Karpas-422 (cell line): ENCODE measurements at regions not wholly inside any gene's neighbourhood (a gene's known extent, or its start where the extent isn't known, plus 50 kb on each side); places are given as distances from the start of the nearest gene placed in this dataset.
"Not testable (repeated sequence)": the region's sequence is repeated elsewhere in the genome, so short reads cannot be mapped to it uniquely, and the experiment has no call there.

ENCODE experiments used
- DNase-seq: peaks from one replicate; pipeline ENCODE4 v3.0.0-alpha.2; 2015
- H2AFZ ChIP-seq: fragments of 200-600 bp; sonication (generic); 2 replicates; pipeline ENCODE4 v1.6.1; 2014; ENCODE audit warnings: antibody characterized with exemption, low read length, mixed read lengths
- H3K27ac ChIP-seq: fragments of 200-600 bp; sonication (generic); 2 replicates; pipeline ENCODE4 v1.5.1; 2014; ENCODE audit warnings: mild to moderate bottlenecking, low read length, moderate library complexity
- H3K27me3 ChIP-seq: fragments of 200-600 bp; sonication (generic); 2 replicates; pipeline ENCODE4 v1.6.1; 2014; ENCODE audit warnings: low read length, mixed read lengths
- H3K36me3 ChIP-seq: fragments of 200-600 bp; sonication (generic); 2 replicates; pipeline ENCODE4 v1.6.1; 2014; ENCODE audit warnings: low read length, mixed read lengths; ENCODE audit not compliant: insufficient read depth
- H3K4me1 ChIP-seq: fragments of 200-600 bp; sonication (generic); 2 replicates; pipeline ENCODE4 v1.6.1; 2014; ENCODE audit warnings: mild to moderate bottlenecking, low read length, mixed read lengths
- H3K4me2 ChIP-seq: fragments of 200-600 bp; sonication (generic); 2 replicates; pipeline ENCODE4 v1.6.1; 2014; ENCODE audit warnings: low read length, low read depth, mild to moderate bottlenecking; ENCODE audit not compliant: poor library complexity, severe bottlenecking
- H3K4me3 ChIP-seq: fragments of 200-600 bp; sonication (generic); 2 replicates; pipeline ENCODE4 v1.5.1; 2014; ENCODE audit warnings: mild to moderate bottlenecking, antibody characterized with exemption, low read length, mixed read lengths
- H3K79me2 ChIP-seq: fragments of 200-600 bp; sonication (generic); 2 replicates; pipeline ENCODE4 v1.6.1; 2014; ENCODE audit warnings: mild to moderate bottlenecking, low read length, mixed read lengths
- H3K9ac ChIP-seq: fragments of 200-600 bp; sonication (generic); 2 replicates; pipeline ENCODE4 v1.6.0; 2014; ENCODE audit warnings: low read length
- H3K9me2 ChIP-seq: fragments of 200-600 bp; sonication (generic), shearing (Covaris generic); replicated peaks from 2 replicates; pipeline ENCODE4 v1.6.0; 2014; ENCODE audit warnings: mild to moderate bottlenecking, low read length, moderate library complexity; ENCODE audit not compliant: insufficient read depth
- H3K9me3 ChIP-seq: fragments of 300-700, 200-600 bp; sonication (generic); 2 replicates; pipeline ENCODE4 v1.6.1; 2014; ENCODE audit warnings: low read length, mixed read lengths
- H4K20me1 ChIP-seq: fragments of 200-600 bp; sonication (generic); 2 replicates; pipeline ENCODE4 v1.6.1; 2014; ENCODE audit warnings: mild to moderate bottlenecking, antibody characterized with exemption, low read length, low read depth; ENCODE audit not compliant: insufficient read depth

- Histone ChIP-seq H3K4me1 (no peaks in the 10 kb centered on the region), H3K9me3 (peaks cover 38% of the 10 kb centered on the region)
Observed at GRCh38 chr18:67139899-67140298, 376.6 kb downstream of the DSEL start.

GRCh38 chr18:67135981-67136380, 380.5 kb downstream of the DSEL start:
- Histone ChIP-seq H3K4me2 (no peak overlapping the region), H3K9me2 (no peaks in the 10 kb centered on the region), H3K4me1 (no peaks in the 10 kb centered on the region), H3K9me3 (peaks cover 34% of the 10 kb centered on the region), H3K79me2 (no peaks in the 10 kb centered on the region), H3K9ac (no peak overlapping the region), H3K27me3 (no peaks in the 10 kb centered on the region), H3K36me3 (no peaks in the 10 kb centered on the region), H2AFZ (no peak overlapping the region), H3K4me3 (no peak overlapping the region), H4K20me1 (no peaks in the 10 kb centered on the region), H3K27ac (no peak overlapping the region)
- no peak for DNase-seq

More at GRCh38 chr18:67139899-67140298, 376.6 kb downstream of the DSEL start:
- no peaks in the 10 kb centered on the region for H3K36me3 ChIP-seq
- no peaks in the 10 kb centered on the region for H3K9me2 ChIP-seq
- no peak overlapping the region for H2AFZ ChIP-seq
- no peak overlapping the region for H3K27ac ChIP-seq
- H4K20me1 ChIP-seq, result no peaks in the 10 kb centered on the region
- H3K4me2 ChIP-seq, result no peak overlapping the region
- no peak for DNase-seq
- no peaks in the 10 kb centered on the region for H3K79me2 ChIP-seq
- no peaks in the 10 kb centered on the region for H3K27me3 ChIP-seq
- H3K9ac ChIP-seq, result no peak overlapping the region
- H3K4me3 ChIP-seq, result no peak overlapping the region

- no peak for DNase-seq
- Histone ChIP-seq H3K36me3 (no peaks in the 10 kb centered on the region), H3K4me2 (no peak overlapping the region), H3K9ac (no peak overlapping the region), H2AFZ (no peak overlapping the region), H3K27me3 (no peaks in the 10 kb centered on the region), H3K9me2 (no peaks in the 10 kb centered on the region), H3K9me3 (peaks cover 30% of the 10 kb centered on the region), H3K4me1 (no peaks in the 10 kb centered on the region), H4K20me1 (no peaks in the 10 kb centered on the region), H3K4me3 (no peak overlapping the region), H3K79me2 (no peaks in the 10 kb centered on the region), H3K27ac (no peak overlapping the region)
Observed at GRCh38 chr18:67134911-67135310, 381.6 kb downstream of the DSEL start.

- Histone ChIP-seq H3K9ac (no peak overlapping the region), H3K9me2 (no peaks in the 10 kb centered on the region), H3K27me3 (no peaks in the 10 kb centered on the region), H3K79me2 (no peaks in the 10 kb centered on the region), H3K4me3 (no peak overlapping the region), H3K9me3 (peaks cover 32% of the 10 kb centered on the region), H3K36me3 (no peaks in the 10 kb centered on the region), H3K4me1 (no peaks in the 10 kb centered on the region), H4K20me1 (no peaks in the 10 kb centered on the region), H3K27ac (no peak overlapping the region), H3K4me2 (no peak overlapping the region), H2AFZ (no peak overlapping the region)
- DNase-seq, result no peak
Observed at GRCh38 chr18:67133669-67134068, 382.9 kb downstream of the DSEL start.

- no peaks in the 10 kb centered on the region for H3K4me1 ChIP-seq
- no peak for DNase-seq
- no peaks in the 10 kb centered on the region for H3K9me2 ChIP-seq
- no peaks in the 10 kb centered on the region for H4K20me1 ChIP-seq
- H3K36me3 ChIP-seq, result no peaks in the 10 kb centered on the region
- no peaks in the 10 kb centered on the region for H3K27me3 ChIP-seq
- no peaks in the 10 kb centered on the region for H3K79me2 ChIP-seq
- peaks cover 27% of the 10 kb centered on the region for H3K9me3 ChIP-seq
- no peak overlapping the region for H3K27ac ChIP-seq
- no peak overlapping the region for H3K4me2 ChIP-seq
- no peak overlapping the region for H3K9ac ChIP-seq
- H2AFZ ChIP-seq, result no peak overlapping the region
- H3K4me3 ChIP-seq, result no peak overlapping the region
Observed at GRCh38 chr18:67132919-67133318, 383.6 kb downstream of the DSEL start.

- DNase-seq, result no peak
- Histone ChIP-seq H3K27ac (no peak overlapping the region), H3K4me1 (no peaks in the 10 kb centered on the region), H3K4me2 (no peak overlapping the region), H4K20me1 (no peaks in the 10 kb centered on the region), H3K36me3 (no peaks in the 10 kb centered on the region), H3K9me3 (peaks cover 20% of the 10 kb centered on the region), H2AFZ (no peak overlapping the region), H3K4me3 (no peak overlapping the region), H3K27me3 (no peaks in the 10 kb centered on the region), H3K79me2 (no peaks in the 10 kb centered on the region), H3K9me2 (no peaks in the 10 kb centered on the region), H3K9ac (no peak overlapping the region)
Observed at GRCh38 chr18:67131498-67131897, 385.0 kb downstream of the DSEL start.

GRCh38 chr18:67126751-67127150, 389.8 kb downstream of the DSEL start:
- H3K27ac ChIP-seq, H2AFZ ChIP-seq, DNase-seq, H4K20me1 ChIP-seq, H3K9me2 ChIP-seq, H3K4me1 ChIP-seq, H3K4me3 ChIP-seq, H3K79me2 ChIP-seq, H3K36me3 ChIP-seq, H3K4me2 ChIP-seq, H3K9ac ChIP-seq, H3K27me3 ChIP-seq: not testable (repeated sequence)
- H3K9me3 ChIP-seq, result peaks cover 26% of the 10 kb centered on the region

GRCh38 chr18:67123901-67124300, 392.6 kb downstream of the DSEL start:
- Histone ChIP-seq H3K27ac (no peak overlapping the region), H4K20me1 (no peaks in the 10 kb centered on the region), H3K9me2 (no peaks in the 10 kb centered on the region), H3K4me3 (no peak overlapping the region), H3K4me1 (no peaks in the 10 kb centered on the region), H2AFZ (no peak overlapping the region), H3K36me3 (no peaks in the 10 kb centered on the region), H3K4me2 (no peak overlapping the region), H3K9ac (no peak overlapping the region), H3K27me3 (no peaks in the 10 kb centered on the region), H3K79me2 (no peaks in the 10 kb centered on the region), H3K9me3 (peaks cover 50% of the 10 kb centered on the region)
- no peak for DNase-seq

- H3K9ac ChIP-seq, result no peak overlapping the region
- H3K4me1 ChIP-seq, result no peaks in the 10 kb centered on the region
- no peak overlapping the region for H3K4me3 ChIP-seq
- no peaks in the 10 kb centered on the region for H3K79me2 ChIP-seq
- H3K4me2 ChIP-seq, result no peak overlapping the region
- H3K36me3 ChIP-seq, result no peaks in the 10 kb centered on the region
- no peak overlapping the region for H2AFZ ChIP-seq
- no peak overlapping the region for H3K27ac ChIP-seq
- H4K20me1 ChIP-seq, result no peaks in the 10 kb centered on the region
- peaks cover 57% of the 10 kb centered on the region for H3K9me3 ChIP-seq
- no peaks in the 10 kb centered on the region for H3K27me3 ChIP-seq
- DNase-seq, result no peak
- no peaks in the 10 kb centered on the region for H3K9me2 ChIP-seq
Observed at GRCh38 chr18:67117804-67118203, 398.7 kb downstream of the DSEL start.
